ENCODE measurements at regions not wholly inside any gene's neighbourhood (a gene's known extent, or its start where the extent isn't known, plus 50 kb on each side); places are given as distances from the start of the nearest gene placed in this dataset.
"Not testable (repeated sequence)": the region's sequence is repeated elsewhere in the genome, so short reads cannot be mapped to it uniquely, and the experiment has no call there.

- not testable (repeated sequence) for TF ChIP-seq POLR2A, CTCF (IDR thresholded peaks at IDR 0.05)
Observed at GRCh38 chr1:83051053-83051452, 947.9 kb downstream of the TTLL7 start.

Data from uterus (tissue), 2 donors.